Right lung (tissue), 2 donors: ENCODE measurements at regions not wholly inside any gene's neighbourhood (a gene's known extent, or its start where the extent isn't known, plus 50 kb on each side); places are given as distances from the start of the nearest gene placed in this dataset.
A peak's percentile ranks its signal among the peaks of the same experiment; 100 is the strongest.

Experiments
- DNase-seq, 2 donors: peaks; one replicate each; pipeline ENCODE4 v3.0.0-alpha.2; 2013

- no peak for DNase-seq
Measured at GRCh38 chr7:136254148-136254547, 277.0 kb upstream of the MTPN start.

DNA sequence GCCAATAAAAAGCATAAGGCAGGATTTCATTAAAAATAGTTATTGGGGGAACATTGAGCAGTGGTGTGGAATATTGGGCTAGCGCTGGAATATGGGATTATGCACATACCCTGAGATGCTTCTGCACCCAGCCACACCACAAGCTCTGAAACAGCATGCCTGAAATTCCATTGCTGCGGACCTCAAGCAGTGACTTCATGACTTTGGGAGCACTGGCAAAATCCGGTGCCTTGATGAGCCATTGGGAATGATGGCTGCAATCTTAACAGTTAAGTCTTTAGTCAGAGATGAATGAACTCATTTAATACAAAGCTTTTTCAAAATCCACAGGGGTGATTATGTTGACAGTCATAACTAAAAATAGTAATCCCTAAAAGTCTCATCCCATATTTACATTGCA, 274.7 kb upstream of the MTPN start:
- DNase-seq = no peak

GRCh38 chr7:136247211-136247610, 270.1 kb upstream of the MTPN start:
- DNase-seq = no peak

DNA sequence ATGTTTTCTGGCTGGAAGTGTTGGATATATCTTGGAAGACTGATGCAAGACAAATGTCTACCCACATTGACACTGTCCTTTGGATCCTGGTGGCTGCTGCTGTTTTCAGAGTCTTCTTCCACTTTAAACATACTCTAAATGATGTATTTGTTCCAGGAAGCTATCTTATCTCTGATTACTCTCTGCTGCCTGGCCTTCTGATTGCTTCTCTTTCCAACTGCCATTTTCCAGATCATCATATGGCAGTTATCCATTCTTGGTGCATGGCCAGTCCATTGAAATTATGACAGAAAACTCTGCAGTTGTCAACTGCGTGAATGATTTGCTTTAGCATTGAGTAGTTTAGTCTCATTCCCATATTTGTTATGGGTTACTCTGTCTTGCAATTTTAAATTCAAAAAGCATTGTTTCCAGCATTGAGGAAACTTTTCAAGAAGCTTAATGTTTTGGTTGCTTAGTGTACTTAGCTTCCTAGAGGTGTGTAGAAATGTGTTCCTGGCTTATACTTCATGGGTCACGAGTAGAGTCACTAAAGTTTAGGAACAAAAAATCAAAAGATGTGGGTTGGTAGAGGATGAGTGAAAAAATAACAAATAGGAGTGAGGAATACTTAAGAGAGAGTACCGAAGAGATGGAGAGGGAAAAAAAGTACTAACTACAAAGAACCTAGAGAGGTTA, 268.3 kb upstream of the MTPN start:
- DNase-seq = no peak

DNA sequence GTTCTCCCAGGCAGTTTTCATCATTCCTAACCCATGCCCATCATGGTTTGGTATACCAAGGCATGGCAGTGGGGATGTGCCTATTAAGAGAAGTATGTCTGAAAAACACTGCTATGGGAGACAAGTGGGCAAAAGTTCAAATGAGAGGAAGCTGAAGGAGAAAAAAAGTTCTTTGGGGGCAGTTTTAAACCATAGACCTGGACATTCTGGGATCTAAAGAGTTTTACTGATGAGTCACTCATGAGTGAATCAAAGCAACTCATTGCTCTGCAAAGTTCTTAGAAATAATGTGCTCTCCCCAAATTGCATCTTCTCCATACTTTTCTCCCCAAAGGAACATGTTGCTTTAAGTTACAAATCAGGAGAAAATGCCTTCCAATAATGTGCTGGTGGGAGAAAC, 256.9 kb upstream of the MTPN start:
- no peak for DNase-seq

DNA sequence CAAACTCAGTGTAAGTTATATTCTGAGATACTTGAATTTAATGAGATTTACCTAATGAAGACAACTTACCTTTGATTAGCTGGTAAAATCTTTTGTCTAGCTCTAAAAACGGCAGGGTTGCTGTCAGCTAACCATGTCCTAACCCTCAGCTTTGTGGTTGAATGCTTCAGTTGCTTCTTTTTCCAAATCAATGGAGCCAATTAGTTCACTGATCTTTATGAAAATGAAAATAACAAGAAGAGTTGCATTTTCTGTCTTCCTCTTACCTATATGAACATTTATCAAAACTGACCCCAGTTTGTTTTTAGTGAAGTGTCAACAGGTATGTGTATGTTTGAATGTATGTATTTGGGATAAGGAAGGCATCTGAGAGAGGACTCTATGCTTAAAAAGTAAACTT, 253.1 kb upstream of the MTPN start:
- DNase-seq = no peak

- no peak for DNase-seq
Measured at GRCh38 chr7:136229790-136230189, 252.6 kb upstream of the MTPN start.

DNA sequence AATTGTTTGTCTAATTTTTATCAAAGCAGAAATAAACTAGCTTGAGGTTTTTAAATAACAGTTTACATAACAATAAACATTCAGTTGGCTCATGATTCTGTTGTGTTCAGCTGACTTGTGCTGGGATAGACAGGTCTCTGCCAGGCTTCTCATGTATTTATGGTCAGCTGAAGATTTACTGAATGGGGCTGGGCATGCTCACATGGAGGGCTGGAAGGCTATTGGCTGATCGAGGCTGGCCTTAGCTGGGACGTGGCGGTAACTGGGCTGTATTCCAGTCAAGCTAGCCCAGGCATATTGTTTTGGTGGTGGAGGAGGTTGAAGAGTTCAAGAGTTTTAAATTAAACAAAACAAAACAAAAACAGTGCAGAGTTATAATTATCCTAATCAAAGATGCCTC, 251.0 kb upstream of the MTPN start:
- peak; percentile 55 to 68 for DNase-seq

- no peak for DNase-seq
Measured at GRCh38 chr7:136214356-136214755, 237.2 kb upstream of the MTPN start.

DNA sequence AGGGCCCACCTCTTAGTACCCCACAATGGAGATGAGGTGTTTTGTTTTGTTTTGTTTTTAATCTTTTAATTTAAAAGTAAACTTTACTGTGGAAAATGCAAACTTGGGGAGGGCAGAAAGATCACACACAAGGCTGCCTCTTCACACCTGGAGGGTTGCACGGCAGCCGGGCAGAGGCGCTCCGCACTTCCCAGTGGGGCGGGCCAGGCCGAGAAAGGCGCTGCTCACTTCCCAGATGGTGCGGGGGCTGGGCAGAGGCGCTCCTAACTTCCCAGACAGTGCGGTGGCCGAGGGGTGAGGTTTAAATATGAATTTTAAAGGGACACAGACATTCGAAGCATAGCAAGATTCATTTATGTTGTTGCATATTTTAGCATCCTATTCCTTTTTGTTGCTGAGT, 235.9 kb upstream of the MTPN start:
- no peak for DNase-seq

DNA sequence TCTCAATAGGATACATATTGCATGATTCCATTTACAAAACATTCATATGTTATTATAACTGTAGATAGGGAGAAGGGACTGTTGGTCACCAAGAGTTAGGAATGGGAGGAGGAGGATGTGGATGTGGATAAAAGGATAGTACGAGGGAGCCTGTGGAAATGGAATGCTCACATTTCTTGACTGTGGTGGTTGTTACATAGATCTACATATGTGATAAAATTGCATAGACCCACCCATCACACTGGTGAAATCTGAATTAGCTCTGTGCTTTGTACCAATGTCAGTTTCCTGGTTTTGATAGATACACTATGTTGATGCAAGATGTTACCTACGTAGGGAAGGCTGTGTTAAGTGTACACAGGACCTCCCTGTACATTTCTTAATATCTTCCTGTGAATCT, 233.5 kb upstream of the MTPN start:
- DNase-seq = no peak

GRCh38 chr7:136210079-136210478, 232.9 kb upstream of the MTPN start:
- DNase-seq = no peak

- no peak for DNase-seq
Measured at GRCh38 chr7:136205956-136206355, 228.8 kb upstream of the MTPN start.

- no peak for DNase-seq
Measured at GRCh38 chr7:136198168-136198567, 221.0 kb upstream of the MTPN start.

DNA sequence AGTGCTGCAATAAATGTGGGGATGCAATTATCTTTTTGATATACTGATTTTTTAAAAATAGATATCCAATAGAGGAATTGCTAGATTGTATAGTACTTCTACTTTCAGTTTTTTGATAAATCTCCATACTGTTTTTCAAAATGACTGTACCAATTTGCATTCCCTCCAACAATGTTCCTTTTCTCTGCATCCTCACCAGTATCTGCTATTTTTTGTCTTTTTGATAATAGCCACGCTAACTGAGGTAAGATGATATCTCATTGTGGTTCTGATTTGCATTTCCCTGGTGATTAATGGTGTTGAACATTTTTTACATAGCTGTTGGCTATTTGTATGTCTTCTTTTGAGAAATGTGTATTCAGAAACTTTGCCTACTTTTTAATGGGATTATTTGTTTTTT, 217.7 kb upstream of the MTPN start:
- no peak for DNase-seq

DNA sequence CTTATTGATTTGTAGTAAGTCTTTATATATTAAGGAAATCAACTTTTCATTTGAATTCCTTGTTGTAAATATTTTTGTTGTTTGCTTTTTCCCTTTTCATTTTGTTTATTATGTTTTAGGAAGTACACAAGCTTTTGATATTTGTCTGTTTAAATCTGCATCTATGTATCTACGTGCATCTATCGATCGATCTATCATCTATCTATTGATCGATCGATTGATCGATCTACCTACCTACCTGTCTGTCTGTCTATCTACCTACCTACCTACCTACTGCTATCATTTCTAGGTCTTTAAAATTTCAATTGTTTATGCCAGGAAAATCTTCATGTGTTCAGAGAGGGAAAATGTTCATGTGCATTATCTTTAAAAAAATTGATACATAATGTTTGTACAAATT, 216.8 kb upstream of the MTPN start:
- DNase-seq = no peak

GRCh38 chr7:136189506-136189998, 212.4 kb upstream of the MTPN start:
- DNase-seq = no peak

DNA sequence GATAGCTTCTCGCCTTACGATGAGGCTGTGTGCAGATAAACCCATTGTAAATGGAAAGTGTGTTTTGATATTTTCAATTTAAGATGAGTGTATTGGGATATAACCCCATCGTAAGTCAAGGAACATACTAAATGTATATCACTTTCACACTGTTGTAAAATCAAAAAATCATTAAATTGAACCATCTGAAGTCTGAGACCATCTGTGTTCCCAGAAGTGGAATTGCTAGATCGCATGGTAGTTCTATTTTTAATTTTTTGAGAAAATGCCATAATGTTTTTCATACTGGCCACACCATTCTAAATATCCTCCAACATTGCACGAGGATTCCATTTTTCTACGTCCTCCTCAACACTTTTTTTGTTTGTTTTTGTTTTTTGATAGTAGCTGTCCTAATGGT, 209.1 kb upstream of the MTPN start:
- DNase-seq = no peak

- DNase-seq = no peak
Measured at GRCh38 chr7:136184719-136185118, 207.6 kb upstream of the MTPN start.

GRCh38 chr7:136183981-136184380, 206.8 kb upstream of the MTPN start:
- peak in 1 of 2 donors; percentile 6 for DNase-seq

DNA sequence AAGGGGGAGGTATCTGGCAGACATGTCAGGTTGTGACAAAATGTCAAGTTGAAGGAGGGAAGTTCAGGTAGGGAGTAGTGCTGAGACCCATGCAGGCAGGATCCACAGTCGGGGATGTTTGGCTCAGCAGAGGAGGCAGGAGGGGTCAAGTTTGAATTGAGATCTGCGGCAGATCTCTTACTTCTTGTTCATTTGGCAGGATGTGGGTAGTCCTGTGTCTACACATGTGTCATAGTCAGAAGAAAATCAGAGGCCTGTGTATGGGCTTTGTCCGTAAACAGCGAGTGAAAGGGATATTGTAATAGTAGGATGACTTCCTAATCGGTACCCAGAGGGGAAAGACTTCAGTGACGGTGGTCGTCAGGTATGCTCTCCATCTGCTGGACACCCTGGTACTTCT, 203.8 kb upstream of the MTPN start:
- DNase-seq = no peak

- peak in 1 of 2 donors; percentile 1 for DNase-seq
Measured at GRCh38 chr7:136179851-136180721, 202.9 kb upstream of the MTPN start.

GRCh38 chr7:136179154-136179553, 202.0 kb upstream of the MTPN start:
- no peak for DNase-seq
